ENCODE measurements at regions not wholly inside any gene's neighbourhood (a gene's known extent, or its start where the extent isn't known, plus 50 kb on each side); places are given as distances from the start of the nearest gene placed in this dataset.

- ATAC-seq, result no peak
- DNase-seq, result no peak
- H3K4me3 ChIP-seq, result no peak overlapping the region
- H3K9me3 ChIP-seq, result no peaks in the 10 kb centered on the region
- no peaks in the 10 kb centered on the region for H3K4me1 ChIP-seq (ENCODE audit: low read depth)
- H3K36me3 ChIP-seq (ENCODE audit: low read depth), result no peaks in the 10 kb centered on the region
- intact Hi-C loops (cut with DNase I, micrococcal nuclease), result no loop called here
- TF ChIP-seq CTCF (IDR thresholded peaks at IDR 0.05), result no peak
These were observed 202.2 kb downstream of the GADD45G start for GRCh38 chr9:89807101-89807395.

- ATAC-seq, result no peak
- no peak for TF ChIP-seq CTCF (IDR thresholded peaks at IDR 0.05)
- intact Hi-C loops (cut with DNase I, micrococcal nuclease), result no loop called here
- H3K9me3 ChIP-seq, result no peaks in the 10 kb centered on the region
- DNase-seq, result no peak
- no peaks in the 10 kb centered on the region for H3K36me3 ChIP-seq (ENCODE audit: low read depth)
- H3K4me1 ChIP-seq (ENCODE audit: low read depth), result no peaks in the 10 kb centered on the region
- H3K4me3 ChIP-seq, result no peak overlapping the region
These were observed 202.9 kb downstream of the GADD45G start for GRCh38 chr9:89807682-89808075.

GRCh38 chr9:89808076-89808755 is 203.4 kb downstream of the GADD45G start:
- intact Hi-C loops (cut with DNase I, micrococcal nuclease), result no loop called here
- Histone ChIP-seq H3K4me1 (ENCODE audit: low read depth) (no peaks in the 10 kb centered on the region), H3K4me3 (no peak overlapping the region), H3K36me3 (ENCODE audit: low read depth) (no peaks in the 10 kb centered on the region), H3K9me3 (no peaks in the 10 kb centered on the region)
- DNase-seq, result no peak
- TF ChIP-seq CTCF (IDR thresholded peaks at IDR 0.05), result no peak
- ATAC-seq, result no peak

- TF ChIP-seq CTCF (IDR thresholded peaks at IDR 0.05), result no peak
These were observed 204.0 kb downstream of the GADD45G start for GRCh38 chr9:89808756-89809181.

GRCh38 chr9:89810431-89810830 is 205.6 kb downstream of the GADD45G start:
- intact Hi-C loops (cut with DNase I, micrococcal nuclease), result no loop called here
- Histone ChIP-seq H3K4me1 (ENCODE audit: low read depth) (no peaks in the 10 kb centered on the region), H3K9me3 (no peaks in the 10 kb centered on the region), H3K4me3 (no peak overlapping the region), H3K36me3 (ENCODE audit: low read depth) (no peaks in the 10 kb centered on the region)
- DNase-seq, result no peak
- no peak for ATAC-seq
- TF ChIP-seq CTCF (IDR thresholded peaks at IDR 0.05), result no peak

More at GRCh38 chr9:89808756-89809181, 204.0 kb downstream of the GADD45G start:
- no peaks in the 10 kb centered on the region for H3K36me3 ChIP-seq (ENCODE audit: low read depth)
- H3K4me3 ChIP-seq, result no peak overlapping the region
- H3K9me3 ChIP-seq, result no peaks in the 10 kb centered on the region
- H3K4me1 ChIP-seq (ENCODE audit: low read depth), result no peaks in the 10 kb centered on the region
- intact Hi-C loops (cut with DNase I, micrococcal nuclease), result no loop called here
- no peak for DNase-seq
- ATAC-seq, result no peak

- no peaks in the 10 kb centered on the region for H3K9me3 ChIP-seq
- H3K36me3 ChIP-seq (ENCODE audit: low read depth), result no peaks in the 10 kb centered on the region
- no peak for TF ChIP-seq CTCF (IDR thresholded peaks at IDR 0.05)
- no peak overlapping the region for H3K4me3 ChIP-seq
- intact Hi-C loops (cut with DNase I, micrococcal nuclease), result no loop called here
- DNase-seq (no peak), ATAC-seq (no peak)
- H3K4me1 ChIP-seq (ENCODE audit: low read depth), result no peaks in the 10 kb centered on the region
These were observed 206.5 kb downstream of the GADD45G start for GRCh38 chr9:89811356-89811755.
